KMS-11 (cell line): ENCODE measurements at regions not wholly inside any gene's neighbourhood (a gene's known extent, or its start where the extent isn't known, plus 50 kb on each side); places are given as distances from the start of the nearest gene placed in this dataset.

ENCODE experiments used
- H2AFZ ChIP-seq: fragments of 200-600 bp; sonication (generic); 2 replicates; pipeline ENCODE4 v1.6.1; 2016; ENCODE audit warnings: antibody characterized with exemption, mixed run types, low read depth
- H3K27ac ChIP-seq: fragments of 200-600 bp; sonication (generic); 2 replicates; pipeline ENCODE4 v1.6.1; 2016; ENCODE audit warnings: mild to moderate bottlenecking, mixed run types
- H3K27me3 ChIP-seq: fragments of 200-600 bp; sonication (generic); 2 replicates; pipeline ENCODE4 v1.6.1; 2017; ENCODE audit warnings: mild to moderate bottlenecking, low read depth, mixed run types, moderate library complexity; ENCODE audit not compliant: insufficient read depth
- H3K36me3 ChIP-seq: fragments of 200-600 bp; sonication (generic); 2 replicates; pipeline ENCODE4 v1.6.1; 2017; ENCODE audit warnings: mild to moderate bottlenecking, mixed run types; ENCODE audit not compliant: insufficient read depth
- H3K4me1 ChIP-seq: fragments of 200-600 bp; sonication (generic); 2 replicates; pipeline ENCODE4 v1.6.1; 2016; ENCODE audit warnings: mild to moderate bottlenecking, low read depth, mixed run types; ENCODE audit not compliant: poor library complexity, severe bottlenecking
- H3K4me2 ChIP-seq: fragments of 200-600 bp; sonication (generic); 2 replicates; pipeline ENCODE4 v1.7.0; 2016; ENCODE audit warnings: mild to moderate bottlenecking, mixed run types
- H3K4me3 ChIP-seq: fragments of 200-600 bp; sonication (generic); IDR thresholded peaks from 2 replicates; pipeline ENCODE4 v1.6.1; 2017; ENCODE audit warnings: low read depth, low read length, mixed read lengths; ENCODE audit not compliant: insufficient read depth
- H3K79me2 ChIP-seq: fragments of 200-600 bp; sonication (generic); 2 replicates; pipeline ENCODE4 v1.6.1; 2016; ENCODE audit warnings: low read depth, mixed run types; ENCODE audit not compliant: insufficient read depth
- H3K9ac ChIP-seq: fragments of 200-600 bp; sonication (generic); 2 replicates; pipeline ENCODE4 v1.6.1; 2016; ENCODE audit warnings: mild to moderate bottlenecking, mixed run types
- H4K20me1 ChIP-seq: fragments of 200-600 bp; sonication (generic); 2 replicates; pipeline ENCODE4 v1.6.1; 2016; ENCODE audit warnings: mild to moderate bottlenecking, mixed run types; ENCODE audit not compliant: insufficient read depth
- CTCF ChIP-seq: fragments of 200-600 bp; sonication (generic); conservative IDR thresholded peaks from 2 replicates; pipeline ENCODE4 v1.6.1; 2017; ENCODE audit warnings: low read depth, mild to moderate bottlenecking, antibody characterized with exemption, low read length, moderate library complexity, mixed read lengths

- Histone ChIP-seq H3K4me2 (no peak overlapping the region), H3K79me2 (no peaks in the 10 kb centered on the region), H3K4me3 (no peak overlapping the region), H3K36me3 (no peaks in the 10 kb centered on the region), H3K4me1 (no peaks in the 10 kb centered on the region), H3K27ac (no peak overlapping the region), H3K9ac (no peak overlapping the region), H3K27me3 (no peaks in the 10 kb centered on the region), H4K20me1 (no peaks in the 10 kb centered on the region), H2AFZ (no peak overlapping the region)
- no peak for TF ChIP-seq CTCF
Measured at GRCh38 chr4:32748498-32748897, 2028.3 kb downstream of the PCDH7 start.

GRCh38 chr4:32752962-32753361, 2032.8 kb downstream of the PCDH7 start:
- H3K36me3 ChIP-seq = no peaks in the 10 kb centered on the region
- no peak overlapping the region for H3K4me2 ChIP-seq
- no peaks in the 10 kb centered on the region for H4K20me1 ChIP-seq
- H3K79me2 ChIP-seq = no peaks in the 10 kb centered on the region
- no peaks in the 10 kb centered on the region for H3K27me3 ChIP-seq
- no peaks in the 10 kb centered on the region for H3K4me1 ChIP-seq
- no peak overlapping the region for H3K27ac ChIP-seq
- H2AFZ ChIP-seq = no peak overlapping the region
- no peak overlapping the region for H3K9ac ChIP-seq
- no peak overlapping the region for H3K4me3 ChIP-seq
- no peak for TF ChIP-seq CTCF

- H3K27ac ChIP-seq = no peak overlapping the region
- no peak overlapping the region for H2AFZ ChIP-seq
- H3K4me1 ChIP-seq = no peaks in the 10 kb centered on the region
- no peaks in the 10 kb centered on the region for H4K20me1 ChIP-seq
- no peak for TF ChIP-seq CTCF
- H3K9ac ChIP-seq = no peak overlapping the region
- H3K4me2 ChIP-seq = no peak overlapping the region
- H3K27me3 ChIP-seq = no peaks in the 10 kb centered on the region
- H3K36me3 ChIP-seq = no peaks in the 10 kb centered on the region
- no peaks in the 10 kb centered on the region for H3K79me2 ChIP-seq
- H3K4me3 ChIP-seq = no peak overlapping the region
Measured at GRCh38 chr4:32768664-32769389, 2048.7 kb downstream of the PCDH7 start.

- Histone ChIP-seq H3K4me1 (no peaks in the 10 kb centered on the region), H4K20me1 (no peaks in the 10 kb centered on the region), H3K27me3 (no peaks in the 10 kb centered on the region), H3K79me2 (no peaks in the 10 kb centered on the region), H3K36me3 (no peaks in the 10 kb centered on the region), H3K9ac (no peak overlapping the region), H3K27ac (no peak overlapping the region), H3K4me3 (no peak overlapping the region), H2AFZ (no peak overlapping the region), H3K4me2 (no peak overlapping the region)
- TF ChIP-seq CTCF = no peak
Measured at GRCh38 chr4:32771491-32771890, 2051.3 kb downstream of the PCDH7 start.
